Mammary epithelial cell (primary cell): ENCODE measurements at regions not wholly inside any gene's neighbourhood (a gene's known extent, or its start where the extent isn't known, plus 50 kb on each side); places are given as distances from the start of the nearest gene placed in this dataset.

Source experiments
- CTCF ChIP-seq, 2 donors: IDR thresholded peaks in 1 of 2; conservative IDR thresholded peaks in 1 of 2; 2 replicates each; pipeline ENCODE4 v1.5.1; 2011 to 2012; ENCODE audit warnings: inconsistent platforms in 2 of 2, low read length in 2 of 2, mild to moderate bottlenecking in 2 of 2, control low read depth in 1 of 2, low read depth in 1 of 2; ENCODE audit not compliant: insufficient read depth in 1 of 2; ENCODE audit errors: extremely low read depth in 1 of 2
- EZH2 ChIP-seq: IDR thresholded peaks from 2 replicates; pipeline ENCODE4 v1.6.1; 2012; ENCODE audit warnings: low read length, inconsistent platforms, borderline replicate concordance

GRCh38 chr6:74753883-74754600, 451.8 kb downstream of the COL12A1 start:
- TF ChIP-seq CTCF (conservative IDR thresholded peaks at IDR 0.05 in 1 of 2, IDR thresholded peaks at IDR 0.05 in 1 of 2; ENCODE audit: extremely low read depth in 1 of 2, insufficient read depth in 1 of 2, low read depth in 1 of 2, low read length in 2 of 2): no peak
- no peak for TF ChIP-seq EZH2
